HL-60 (cell line): ENCODE measurements at regions not wholly inside any gene's neighbourhood (a gene's known extent, or its start where the extent isn't known, plus 50 kb on each side); places are given as distances from the start of the nearest gene placed in this dataset.

ENCODE experiments used
- DNase-seq, 2 experiments: peaks; one replicate each; pipeline ENCODE4 v3.0.0-alpha.2; 2010 to 2020; ENCODE audit warnings: low read depth in 1 of 2, low spot score in 1 of 2
- H3K27ac ChIP-seq: fragments of 250-450 bp; sonication (Bioruptor Pico); replicated peaks from 2 replicates; pipeline ENCODE4 v1.5.1; 2020; ENCODE audit warnings: mild to moderate bottlenecking, moderate library complexity
- H3K27me3 ChIP-seq: fragments of 250-450 bp; sonication (Bioruptor Pico); 2 replicates; pipeline ENCODE4 v1.5.1; 2021; ENCODE audit warnings: mild to moderate bottlenecking, moderate library complexity; ENCODE audit not compliant: insufficient read depth, poor library complexity, severe bottlenecking
- H3K4me3 ChIP-seq: replicated peaks from 2 replicates; pipeline ENCODE4 v1.5.1; 2011; ENCODE audit warnings: mild to moderate bottlenecking, control low read depth, low read length; ENCODE audit not compliant: insufficient read depth
- CTCF ChIP-seq: IDR thresholded peaks from one replicate; pipeline ENCODE4 v1.5.1; 2011; ENCODE audit warnings: low read length, control low read depth, inconsistent platforms; ENCODE audit not compliant: insufficient read depth
- GABPA ChIP-seq: IDR thresholded peaks from 2 replicates; pipeline ENCODE4 v1.6.1; 2012; ENCODE audit warnings: low read depth
- POLR2AphosphoS5 ChIP-seq: IDR thresholded peaks from 2 replicates; pipeline ENCODE4 v1.6.1; 2012; ENCODE audit warnings: low read depth
- REST ChIP-seq: IDR thresholded peaks from 2 replicates; pipeline ENCODE4 v1.6.1; 2012; ENCODE audit warnings: low read depth; ENCODE audit not compliant: insufficient replicate concordance
- SPI1 ChIP-seq: IDR thresholded peaks from 2 replicates; pipeline ENCODE4 v1.6.1; 2012; ENCODE audit warnings: low read depth, mild to moderate bottlenecking, borderline replicate concordance

DNA sequence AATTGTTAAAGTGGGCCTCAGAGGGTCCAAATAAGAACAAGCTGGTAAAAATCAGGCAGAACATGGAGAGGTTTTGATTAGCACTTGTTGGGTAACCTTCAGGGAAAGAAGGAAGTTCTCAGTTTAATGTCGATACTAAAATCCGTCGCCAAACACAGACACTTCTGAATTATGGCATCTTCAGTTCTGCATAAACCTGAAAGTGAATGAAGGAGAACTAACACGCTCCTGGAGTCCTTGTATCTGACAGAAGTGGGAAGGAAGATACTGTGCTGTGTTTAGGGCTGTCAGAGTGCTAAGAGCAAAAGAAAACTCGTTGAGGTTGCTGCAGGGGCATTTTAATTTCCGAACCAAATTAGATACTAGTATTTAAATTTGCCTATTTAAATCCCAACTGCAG lies 106.2 kb downstream of the TMA16 start:
- Histone ChIP-seq H3K27ac (no peak overlapping the region), H3K27me3 (no peaks in the 10 kb centered on the region), H3K4me3 (no peak overlapping the region)
- no peak for TF ChIP-seq POLR2AphosphoS5
- no peak for TF ChIP-seq GABPA
- TF ChIP-seq CTCF = no peak
- TF ChIP-seq REST = no peak
- no peak for TF ChIP-seq SPI1
- DNase-seq = no peak

GRCh38 chr4:163603257-163603656 lies 108.8 kb downstream of the TMA16 start:
- no peaks in the 10 kb centered on the region for H3K27me3 ChIP-seq
- no peak overlapping the region for H3K27ac ChIP-seq
- no peak for DNase-seq
- TF ChIP-seq REST (no peak), SPI1 (no peak), POLR2AphosphoS5 (no peak), CTCF (no peak), GABPA (no peak)
- no peak overlapping the region for H3K4me3 ChIP-seq

GRCh38 chr4:163606896-163607691 lies 112.6 kb downstream of the TMA16 start:
- peak; percentile 95 for TF ChIP-seq SPI1
- no peak for TF ChIP-seq POLR2AphosphoS5
- Histone ChIP-seq H3K27me3 (no peaks in the 10 kb centered on the region), H3K27ac (no peak overlapping the region; the same call in 1 of the 2 replicates), H3K4me3 (no peak overlapping the region)
- peak in 1 of 2 experiments; percentile 46 for DNase-seq

DNA sequence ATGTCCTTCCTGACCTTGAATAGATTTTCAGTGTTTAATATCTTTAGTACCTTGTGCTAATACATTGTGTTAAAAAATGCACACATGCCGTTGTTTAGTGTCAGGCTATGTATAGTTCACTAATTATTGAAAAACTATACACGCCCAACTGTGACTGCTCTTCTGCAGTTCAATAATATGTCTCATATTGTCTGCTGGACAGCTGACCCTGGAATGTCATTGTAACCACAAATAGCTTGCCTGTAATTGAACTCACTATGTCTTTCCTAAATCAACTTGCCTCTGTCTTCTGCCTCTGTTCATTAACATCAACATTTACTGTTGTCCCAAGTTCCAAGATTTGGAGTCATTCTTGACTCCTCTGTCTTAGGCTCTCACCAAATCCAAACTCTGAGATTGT lies 114.5 kb downstream of the TMA16 start:
- Histone ChIP-seq H3K27ac (no peak overlapping the region), H3K27me3 (no peaks in the 10 kb centered on the region), H3K4me3 (no peak overlapping the region)
- DNase-seq = no peak
- TF ChIP-seq POLR2AphosphoS5 = no peak
- no peak for TF ChIP-seq GABPA
- no peak for TF ChIP-seq SPI1
- no peak for TF ChIP-seq CTCF
- no peak for TF ChIP-seq REST
